Epithelial cell of esophagus (primary cell): ENCODE measurements at regions not wholly inside any gene's neighbourhood (a gene's known extent, or its start where the extent isn't known, plus 50 kb on each side); places are given as distances from the start of the nearest gene placed in this dataset.

ENCODE experiments used
- DNase-seq: peaks from one replicate; pipeline ENCODE4 v3.0.0; 2010; ENCODE audit warnings: low read depth
- H3K4me3 ChIP-seq: 2 replicates; pipeline ENCODE4 v1.5.1; 2011; ENCODE audit warnings: mild to moderate bottlenecking, low read length, control low read depth
- CTCF ChIP-seq: IDR thresholded peaks from 2 replicates; pipeline ENCODE4 v1.5.1; 2011; ENCODE audit warnings: low read depth, mild to moderate bottlenecking, low read length, control low read depth, inconsistent platforms; ENCODE audit not compliant: insufficient read depth; ENCODE audit errors: missing control alignments

GRCh38 chr1:34403156-34403555, 226.4 kb downstream of the C1orf94 start:
- no peak for DNase-seq
- TF ChIP-seq CTCF, result no peak
- no peak overlapping the region for H3K4me3 ChIP-seq

GRCh38 chr1:34404804-34405203, 228.1 kb downstream of the C1orf94 start:
- no peak for TF ChIP-seq CTCF
- no peak for DNase-seq
- H3K4me3 ChIP-seq, result no peak overlapping the region

- no peak for DNase-seq
- H3K4me3 ChIP-seq, result no peak overlapping the region
- no peak for TF ChIP-seq CTCF
Measured at GRCh38 chr1:34405266-34405959, 228.7 kb downstream of the C1orf94 start.

- TF ChIP-seq CTCF, result no peak
- DNase-seq, result no peak
Measured at GRCh38 chr1:34406377-34406776, 229.7 kb downstream of the C1orf94 start.

GRCh38 chr1:34406833-34407539, 230.3 kb downstream of the C1orf94 start:
- TF ChIP-seq CTCF, result no peak
- H3K4me3 ChIP-seq, result no peak overlapping the region
- DNase-seq, result no peak

More at GRCh38 chr1:34406377-34406776, 229.7 kb downstream of the C1orf94 start:
- H3K4me3 ChIP-seq, result no peak overlapping the region

GRCh38 chr1:34408011-34408410, 231.3 kb downstream of the C1orf94 start:
- DNase-seq, result no peak
- TF ChIP-seq CTCF, result no peak
- no peak overlapping the region for H3K4me3 ChIP-seq

- TF ChIP-seq CTCF, result no peak
- DNase-seq, result no peak
- no peak overlapping the region for H3K4me3 ChIP-seq
Measured at GRCh38 chr1:34409689-34410229, 233.1 kb downstream of the C1orf94 start.
